C4-2B (cell line): ENCODE measurements at regions not wholly inside any gene's neighbourhood (a gene's known extent, or its start where the extent isn't known, plus 50 kb on each side); places are given as distances from the start of the nearest gene placed in this dataset.
"Not testable (repeated sequence)": the region's sequence is repeated elsewhere in the genome, so short reads cannot be mapped to it uniquely, and the experiment has no call there.

ENCODE experiments used
- H3K27ac ChIP-seq: fragments of 450-650 bp; 2 replicates; pipeline ENCODE4 v1.5.1; 2017
- CTCF ChIP-seq: fragments of 450-650 bp; conservative IDR thresholded peaks from 2 replicates; pipeline ENCODE4 v1.5.1; 2017; ENCODE audit warnings: mild to moderate bottlenecking
- ZFX ChIP-seq: fragments of 450-650 bp; IDR thresholded peaks from 2 replicates; pipeline ENCODE4 v1.6.1; 2017

- TF ChIP-seq ZFX (no peak), CTCF (no peak)
- no peak overlapping the region for H3K27ac ChIP-seq
These were observed 146.0 kb downstream of the TMEM144 start for GRCh38 chr4:158356301-158356700.

GRCh38 chr4:158367932-158368441, 153.7 kb upstream of the RXFP1 start:
- H3K27ac ChIP-seq, result peak overlapping the region; percentile 49

GRCh38 chr4:158371158-158371557, 150.5 kb upstream of the RXFP1 start:
- TF ChIP-seq ZFX (no peak), CTCF (no peak)
- no peak overlapping the region for H3K27ac ChIP-seq

GRCh38 chr4:158374318-158374717, 147.4 kb upstream of the RXFP1 start:
- no peak for TF ChIP-seq ZFX
- H3K27ac ChIP-seq, result no peak overlapping the region

- H3K27ac ChIP-seq, result no peak overlapping the region
- TF ChIP-seq ZFX, result no peak
These were observed 145.4 kb upstream of the RXFP1 start for GRCh38 chr4:158376106-158376840.

- TF ChIP-seq ZFX, result no peak
- TF ChIP-seq CTCF, result no peak
- no peak overlapping the region for H3K27ac ChIP-seq
These were observed 137.3 kb upstream of the RXFP1 start for GRCh38 chr4:158384414-158384813.

- TF ChIP-seq ZFX, result no peak
- TF ChIP-seq CTCF, result no peak
- no peak overlapping the region for H3K27ac ChIP-seq
These were observed 126.3 kb upstream of the RXFP1 start for GRCh38 chr4:158395343-158395742.

GRCh38 chr4:158395889-158396288, 125.8 kb upstream of the RXFP1 start:
- H3K27ac ChIP-seq, result no peak overlapping the region
- TF ChIP-seq ZFX (no peak), CTCF (no peak)

- TF ChIP-seq ZFX, result no peak
- TF ChIP-seq CTCF, result no peak
- no peak overlapping the region for H3K27ac ChIP-seq
These were observed 123.9 kb upstream of the RXFP1 start for GRCh38 chr4:158397781-158398180.

GRCh38 chr4:158407961-158408360, 113.7 kb upstream of the RXFP1 start:
- not testable (repeated sequence) for H3K27ac ChIP-seq
